ENCODE measurements at regions not wholly inside any gene's neighbourhood (a gene's known extent, or its start where the extent isn't known, plus 50 kb on each side); places are given as distances from the start of the nearest gene placed in this dataset.

GRCh38 chr4:81783558-81783957 lies 311.9 kb upstream of the RASGEF1B start:
- TF ChIP-seq CTCF (IDR thresholded peaks at IDR 0.05): no peak
- no peak for TF ChIP-seq POLR2A (IDR thresholded peaks at IDR 0.05)

Data from esophagus squamous epithelium (tissue), 4 donors.